GM23338 (cell line): ENCODE measurements at regions not wholly inside any gene's neighbourhood (a gene's known extent, or its start where the extent isn't known, plus 50 kb on each side); places are given as distances from the start of the nearest gene placed in this dataset.
A peak's percentile ranks its signal among the peaks of the same experiment; 100 is the strongest.

ENCODE experiments used
- ATAC-seq: fragments of 200-7000 bp; cut with Tn5 transposase; 3 replicates; pipeline ENCODE4 v1.9.1; 2020
- DNase-seq: peaks from one replicate; pipeline ENCODE4 v3.0.0-alpha.2; 2015; ENCODE audit warnings: low spot score
- H2AFZ ChIP-seq: fragments of 200-600 bp; sonication (generic); 2 replicates; pipeline ENCODE4 v1.8.0; 2016; ENCODE audit warnings: antibody characterized with exemption, mild to moderate bottlenecking, moderate library complexity
- H3F3A ChIP-seq: fragments of 200-600 bp; sonication (generic); replicated peaks from 2 replicates; pipeline ENCODE4 v1.8.0; 2017; ENCODE audit warnings: antibody characterized with exemption, mixed run types, low read depth
- H3K27ac ChIP-seq: fragments of 200-600 bp; sonication (generic); 2 replicates; pipeline ENCODE4 v1.6.1; 2016; ENCODE audit warnings: low read depth
- H3K27me3 ChIP-seq: fragments of 200-600 bp; sonication (generic); 2 replicates; pipeline ENCODE4 v1.8.0; 2016; ENCODE audit warnings: mild to moderate bottlenecking, mixed run types, moderate library complexity; ENCODE audit not compliant: insufficient read depth
- H3K36me3 ChIP-seq: fragments of 200-600 bp; sonication (generic); 2 replicates; pipeline ENCODE4 v1.8.0; 2016; ENCODE audit warnings: mild to moderate bottlenecking; ENCODE audit not compliant: insufficient read depth
- H3K4me1 ChIP-seq: fragments of 200-600 bp; sonication (generic); 2 replicates; pipeline ENCODE4 v1.8.0; 2016; ENCODE audit warnings: mild to moderate bottlenecking, moderate library complexity; ENCODE audit not compliant: insufficient read depth
- H3K4me2 ChIP-seq: fragments of 200-600 bp; sonication (generic); 2 replicates; pipeline ENCODE4 v1.7.1; 2017; ENCODE audit warnings: mixed run types
- H3K4me3 ChIP-seq: fragments of 200-600 bp; sonication (generic); 2 replicates; pipeline ENCODE4 v1.6.1; 2016; ENCODE audit warnings: mixed run types
- H3K79me2 ChIP-seq: fragments of 200-600 bp; sonication (generic); replicated peaks from 2 replicates; pipeline ENCODE4 v1.8.0; 2017; ENCODE audit warnings: mild to moderate bottlenecking; ENCODE audit not compliant: insufficient read depth
- H3K9me2 ChIP-seq: fragments of 200-600 bp; sonication (generic); 2 replicates; pipeline ENCODE4 v1.8.0; 2017; ENCODE audit not compliant: insufficient read depth
- H4K20me1 ChIP-seq: fragments of 200-600 bp; sonication (generic); replicated peaks from 2 replicates; pipeline ENCODE4 v1.8.0; 2017; ENCODE audit warnings: mild to moderate bottlenecking; ENCODE audit not compliant: insufficient read depth
- H3K27ac Mint-ChIP-seq: 2 replicates; pipeline ENCODE4 v1.8.0; 2020; ENCODE audit warnings: inconsistent platforms, mild to moderate bottlenecking, moderate library complexity, mixed read lengths
- H3K27me3 Mint-ChIP-seq: 3 replicates; pipeline ENCODE4 v1.8.0; 2022; ENCODE audit warnings: low read depth, mild to moderate bottlenecking, moderate library complexity, mixed read lengths, inconsistent platforms; ENCODE audit not compliant: insufficient read depth, poor library complexity
- H3K36me3 Mint-ChIP-seq: 3 replicates; pipeline ENCODE4 v1.8.0; 2021; ENCODE audit warnings: low read depth, mild to moderate bottlenecking, inconsistent platforms, moderate library complexity, mixed read lengths
- H3K4me1 Mint-ChIP-seq: 3 replicates; pipeline ENCODE4 v1.8.0; 2020; ENCODE audit warnings: mild to moderate bottlenecking, inconsistent platforms, mixed read lengths
- H3K4me3 Mint-ChIP-seq: 3 replicates; pipeline ENCODE4 v1.8.0; 2021; ENCODE audit warnings: moderate library complexity, mild to moderate bottlenecking, inconsistent platforms, mixed read lengths
- H3K9me3 Mint-ChIP-seq: 3 replicates; pipeline ENCODE4 v1.8.0; 2020; ENCODE audit warnings: moderate library complexity, mild to moderate bottlenecking, inconsistent platforms, mixed read lengths
- CREB1 ChIP-seq: fragments of 250-450 bp; sonication (Bioruptor Pico); IDR thresholded peaks from 2 replicates; pipeline ENCODE4 v1.5.0; 2020; ENCODE audit warnings: low read depth, mild to moderate bottlenecking, moderate library complexity
- EZH2 ChIP-seq: fragments of 200-600 bp; sonication (generic); IDR thresholded peaks from one replicate; pipeline ENCODE4 v1.8.0; 2017; ENCODE audit warnings: antibody characterized with exemption, mild to moderate bottlenecking, low read depth; ENCODE audit not compliant: unreplicated experiment
- EZH2phosphoT487 ChIP-seq: fragments of 200-600 bp; sonication (generic); IDR thresholded peaks from one replicate; pipeline ENCODE4 v1.8.1; 2018; ENCODE audit warnings: antibody characterized with exemption; ENCODE audit not compliant: unreplicated experiment
- JUNB ChIP-seq: IDR thresholded peaks from one replicate; pipeline ENCODE4 v1.6.1; 2016; ENCODE audit warnings: antibody characterized with exemption; ENCODE audit not compliant: unreplicated experiment
- NANOG ChIP-seq: IDR thresholded peaks from 2 replicates; pipeline ENCODE4 v1.6.1; 2016; ENCODE audit warnings: antibody characterized with exemption, borderline replicate concordance
- STAT1 ChIP-seq: IDR thresholded peaks from one replicate; pipeline ENCODE4 v1.6.1; 2016; ENCODE audit warnings: antibody characterized with exemption; ENCODE audit not compliant: unreplicated experiment
- ZNF114 ChIP-seq: fragments of 250-450 bp; sonication (Bioruptor Pico); IDR thresholded peaks from 2 replicates; pipeline ENCODE4 v1.5.0; 2020; ENCODE audit warnings: mild to moderate bottlenecking, moderate library complexity
- ZNF331 ChIP-seq: fragments of 250-450 bp; sonication (Bioruptor Pico); IDR thresholded peaks from 2 replicates; pipeline ENCODE4 v1.5.0; 2020; ENCODE audit warnings: low read depth, mild to moderate bottlenecking, moderate library complexity
- TF ChIP-seq, protein P1 (sequence below): fragments of 250-450 bp; sonication (Bioruptor Pico); IDR thresholded peaks from 2 replicates; pipeline ENCODE4 v1.5.0; 2020; ENCODE audit warnings: mild to moderate bottlenecking, moderate library complexity
- TF ChIP-seq, protein P2 (sequence below): IDR thresholded peaks from one replicate; pipeline ENCODE4 v1.6.1; 2018; ENCODE audit warnings: antibody characterized with exemption; ENCODE audit not compliant: unreplicated experiment
- TF ChIP-seq, protein P3 (sequence below): IDR thresholded peaks from 2 replicates; pipeline ENCODE4 v1.6.1; 2016; ENCODE audit warnings: antibody characterized with exemption

DNA sequence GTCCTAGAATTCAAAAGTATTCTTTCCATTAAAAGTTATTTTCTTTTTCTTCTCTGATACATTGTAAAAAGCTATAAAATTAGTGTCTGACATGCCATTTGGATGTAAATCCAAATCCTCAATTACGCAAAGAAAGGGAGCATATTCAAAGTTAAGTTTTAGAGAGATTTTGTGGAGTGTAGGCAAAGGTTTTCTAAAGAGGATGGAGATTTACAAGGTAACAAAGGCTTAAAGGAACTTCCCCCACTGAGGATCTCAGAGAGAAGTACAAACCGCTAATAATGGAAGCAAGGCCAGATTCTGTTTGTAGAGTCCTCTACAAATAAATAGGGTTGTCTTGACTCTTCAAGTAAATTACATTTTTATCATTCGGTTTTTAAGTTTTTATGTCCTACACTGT lies 91.0 kb upstream of the MAPK10 start:
- H3K9me2 ChIP-seq: no peaks in the 10 kb centered on the region
- no peak overlapping the region for H3K4me3 ChIP-seq
- H3K36me3 ChIP-seq: no peaks in the 10 kb centered on the region
- no peak overlapping the region for H2AFZ ChIP-seq
- H3K36me3 Mint-ChIP-seq: peaks cover 17% of the 10 kb centered on the region
- DNase-seq: peak; percentile 30
- H3K79me2 ChIP-seq: no peaks in the 10 kb centered on the region
- no peaks in the 10 kb centered on the region for H3K27me3 ChIP-seq
- TF ChIP-seq EZH2phosphoT487: no peak
- H3K27ac Mint-ChIP-seq: peak overlapping the region; percentile 63; the same call in 1 of the 2 replicates
- peaks cover 49% of the 10 kb centered on the region for H3K4me1 ChIP-seq
- H3K4me3 Mint-ChIP-seq: no peak overlapping the region; the same call in 2 of the 3 replicates
- ATAC-seq: peak; percentile 78
- H3F3A ChIP-seq: no peaks in the 10 kb centered on the region
- H3K27ac ChIP-seq: peak overlapping the region; percentile 11
- H4K20me1 ChIP-seq: no peaks in the 10 kb centered on the region
- H3K4me2 ChIP-seq: peak overlapping the region; percentile 55
- H3K27me3 Mint-ChIP-seq: peaks cover 8% of the 10 kb centered on the region
- H3K4me1 Mint-ChIP-seq: peaks cover 56% of the 10 kb centered on the region
- peaks cover 8% of the 10 kb centered on the region for H3K9me3 Mint-ChIP-seq

DNA sequence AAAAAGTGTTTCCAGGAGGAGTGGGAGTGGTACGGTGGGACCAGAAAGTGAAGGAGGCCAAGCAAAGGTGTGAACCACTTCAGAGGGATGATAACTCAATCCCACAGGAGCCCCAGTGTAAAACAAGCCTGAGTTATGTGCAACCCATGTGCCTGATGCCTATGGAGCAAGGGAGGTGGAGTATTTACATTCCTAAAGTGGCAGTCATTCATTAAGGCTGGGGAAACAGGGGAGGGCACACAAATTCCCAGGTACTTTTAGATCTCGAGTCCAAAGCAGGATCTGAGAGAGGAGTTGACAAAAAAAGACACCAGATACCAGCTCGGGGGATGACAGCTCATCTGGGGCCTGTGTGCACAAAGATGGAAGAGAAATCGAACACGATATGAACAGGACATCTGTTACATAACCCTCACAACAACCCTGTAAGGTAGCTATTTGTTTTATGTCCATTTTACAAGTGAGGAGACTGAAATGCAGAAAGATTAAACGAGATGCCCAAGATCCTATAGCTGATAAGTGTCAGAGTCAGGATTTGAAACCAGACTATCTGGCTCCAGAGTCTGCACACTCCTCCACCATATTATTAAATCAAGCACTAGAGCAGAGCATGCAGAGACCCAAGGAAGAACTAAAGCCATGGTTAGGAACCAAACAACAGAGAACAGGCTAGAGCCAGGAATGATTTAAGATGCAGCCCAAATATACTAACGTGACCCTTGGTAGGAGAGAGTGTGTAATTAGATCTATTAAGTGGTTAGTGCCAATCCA lies 91.9 kb upstream of the MAPK10 start:
- peaks cover 49% of the 10 kb centered on the region for H3K4me1 ChIP-seq
- H4K20me1 ChIP-seq: no peaks in the 10 kb centered on the region
- no peak overlapping the region for H3K4me3 ChIP-seq
- peaks cover 13% of the 10 kb centered on the region for H3K36me3 Mint-ChIP-seq
- H3K4me1 Mint-ChIP-seq: peaks cover 56% of the 10 kb centered on the region
- peaks cover 8% of the 10 kb centered on the region for H3K27me3 Mint-ChIP-seq
- DNase-seq (peak; percentile 45), ATAC-seq (peak; percentile 69)
- no peaks in the 10 kb centered on the region for H3K79me2 ChIP-seq
- H3K9me2 ChIP-seq: no peaks in the 10 kb centered on the region
- peak overlapping the region; percentile 11 for H3K27ac ChIP-seq
- H3K27ac Mint-ChIP-seq: peak overlapping the region; percentile 66
- peaks cover 8% of the 10 kb centered on the region for H3K9me3 Mint-ChIP-seq
- no peaks in the 10 kb centered on the region for H3K36me3 ChIP-seq
- H2AFZ ChIP-seq: peak overlapping the region; percentile 28; the same call in 1 of the 2 replicates
- H3F3A ChIP-seq: no peaks in the 10 kb centered on the region
- H3K4me2 ChIP-seq: peak overlapping the region; percentile 55
- peak overlapping the region; percentile 13; the same call in 1 of the 3 replicates for H3K4me3 Mint-ChIP-seq
- no peaks in the 10 kb centered on the region for H3K27me3 ChIP-seq
- TF ChIP-seq ZNF331 (no peak), CREB1 (no peak), NANOG (no peak), STAT1 (no peak), JUNB (no peak), EZH2 (no peak), ZNF114 (CRISPR knock-in tag) (no peak)
- TF ChIP-seq, protein P1, sequence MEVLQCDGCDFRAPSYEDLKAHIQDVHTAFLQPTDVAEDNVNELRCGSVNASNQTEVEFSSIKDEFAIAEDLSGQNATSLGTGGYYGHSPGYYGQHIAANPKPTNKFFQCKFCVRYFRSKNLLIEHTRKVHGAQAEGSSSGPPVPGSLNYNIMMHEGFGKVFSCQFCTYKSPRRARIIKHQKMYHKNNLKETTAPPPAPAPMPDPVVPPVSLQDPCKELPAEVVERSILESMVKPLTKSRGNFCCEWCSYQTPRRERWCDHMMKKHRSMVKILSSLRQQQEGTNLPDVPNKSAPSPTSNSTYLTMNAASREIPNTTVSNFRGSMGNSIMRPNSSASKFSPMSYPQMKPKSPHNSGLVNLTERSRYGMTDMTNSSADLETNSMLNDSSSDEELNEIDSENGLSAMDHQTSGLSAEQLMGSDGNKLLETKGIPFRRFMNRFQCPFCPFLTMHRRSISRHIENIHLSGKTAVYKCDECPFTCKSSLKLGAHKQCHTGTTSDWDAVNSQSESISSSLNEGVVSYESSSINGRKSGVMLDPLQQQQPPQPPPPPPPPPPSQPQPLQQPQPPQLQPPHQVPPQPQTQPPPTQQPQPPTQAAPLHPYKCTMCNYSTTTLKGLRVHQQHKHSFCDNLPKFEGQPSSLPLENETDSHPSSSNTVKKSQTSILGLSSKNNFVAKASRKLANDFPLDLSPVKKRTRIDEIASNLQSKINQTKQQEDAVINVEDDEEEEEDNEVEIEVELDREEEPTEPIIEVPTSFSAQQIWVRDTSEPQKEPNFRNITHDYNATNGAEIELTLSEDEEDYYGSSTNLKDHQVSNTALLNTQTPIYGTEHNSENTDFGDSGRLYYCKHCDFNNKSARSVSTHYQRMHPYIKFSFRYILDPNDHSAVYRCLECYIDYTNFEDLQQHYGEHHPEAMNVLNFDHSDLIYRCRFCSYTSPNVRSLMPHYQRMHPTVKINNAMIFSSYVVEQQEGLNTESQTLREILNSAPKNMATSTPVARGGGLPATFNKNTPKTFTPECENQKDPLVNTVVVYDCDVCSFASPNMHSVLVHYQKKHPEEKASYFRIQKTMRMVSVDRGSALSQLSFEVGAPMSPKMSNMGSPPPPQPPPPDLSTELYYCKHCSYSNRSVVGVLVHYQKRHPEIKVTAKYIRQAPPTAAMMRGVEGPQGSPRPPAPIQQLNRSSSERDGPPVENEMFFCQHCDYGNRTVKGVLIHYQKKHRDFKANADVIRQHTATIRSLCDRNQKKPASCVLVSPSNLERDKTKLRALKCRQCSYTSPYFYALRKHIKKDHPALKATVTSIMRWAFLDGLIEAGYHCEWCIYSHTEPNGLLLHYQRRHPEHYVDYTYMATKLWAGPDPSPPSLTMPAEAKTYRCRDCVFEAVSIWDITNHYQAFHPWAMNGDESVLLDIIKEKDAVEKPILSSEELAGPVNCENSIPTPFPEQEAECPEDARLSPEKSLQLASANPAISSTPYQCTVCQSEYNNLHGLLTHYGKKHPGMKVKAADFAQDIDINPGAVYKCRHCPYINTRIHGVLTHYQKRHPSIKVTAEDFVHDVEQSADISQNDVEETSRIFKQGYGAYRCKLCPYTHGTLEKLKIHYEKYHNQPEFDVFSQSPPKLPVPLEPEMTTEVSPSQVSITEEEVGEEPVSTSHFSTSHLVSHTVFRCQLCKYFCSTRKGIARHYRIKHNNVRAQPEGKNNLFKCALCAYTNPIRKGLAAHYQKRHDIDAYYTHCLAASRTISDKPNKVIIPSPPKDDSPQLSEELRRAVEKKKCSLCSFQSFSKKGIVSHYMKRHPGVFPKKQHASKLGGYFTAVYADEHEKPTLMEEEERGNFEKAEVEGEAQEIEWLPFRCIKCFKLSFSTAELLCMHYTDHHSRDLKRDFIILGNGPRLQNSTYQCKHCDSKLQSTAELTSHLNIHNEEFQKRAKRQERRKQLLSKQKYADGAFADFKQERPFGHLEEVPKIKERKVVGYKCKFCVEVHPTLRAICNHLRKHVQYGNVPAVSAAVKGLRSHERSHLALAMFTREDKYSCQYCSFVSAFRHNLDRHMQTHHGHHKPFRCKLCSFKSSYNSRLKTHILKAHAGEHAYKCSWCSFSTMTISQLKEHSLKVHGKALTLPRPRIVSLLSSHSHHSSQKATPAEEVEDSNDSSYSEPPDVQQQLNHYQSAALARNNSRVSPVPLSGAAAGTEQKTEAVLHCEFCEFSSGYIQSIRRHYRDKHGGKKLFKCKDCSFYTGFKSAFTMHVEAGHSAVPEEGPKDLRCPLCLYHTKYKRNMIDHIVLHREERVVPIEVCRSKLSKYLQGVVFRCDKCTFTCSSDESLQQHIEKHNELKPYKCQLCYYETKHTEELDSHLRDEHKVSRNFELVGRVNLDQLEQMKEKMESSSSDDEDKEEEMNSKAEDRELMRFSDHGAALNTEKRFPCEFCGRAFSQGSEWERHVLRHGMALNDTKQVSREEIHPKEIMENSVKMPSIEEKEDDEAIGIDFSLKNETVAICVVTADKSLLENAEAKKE (CRISPR knock-in tag): no peak
- TF ChIP-seq, protein P2, sequence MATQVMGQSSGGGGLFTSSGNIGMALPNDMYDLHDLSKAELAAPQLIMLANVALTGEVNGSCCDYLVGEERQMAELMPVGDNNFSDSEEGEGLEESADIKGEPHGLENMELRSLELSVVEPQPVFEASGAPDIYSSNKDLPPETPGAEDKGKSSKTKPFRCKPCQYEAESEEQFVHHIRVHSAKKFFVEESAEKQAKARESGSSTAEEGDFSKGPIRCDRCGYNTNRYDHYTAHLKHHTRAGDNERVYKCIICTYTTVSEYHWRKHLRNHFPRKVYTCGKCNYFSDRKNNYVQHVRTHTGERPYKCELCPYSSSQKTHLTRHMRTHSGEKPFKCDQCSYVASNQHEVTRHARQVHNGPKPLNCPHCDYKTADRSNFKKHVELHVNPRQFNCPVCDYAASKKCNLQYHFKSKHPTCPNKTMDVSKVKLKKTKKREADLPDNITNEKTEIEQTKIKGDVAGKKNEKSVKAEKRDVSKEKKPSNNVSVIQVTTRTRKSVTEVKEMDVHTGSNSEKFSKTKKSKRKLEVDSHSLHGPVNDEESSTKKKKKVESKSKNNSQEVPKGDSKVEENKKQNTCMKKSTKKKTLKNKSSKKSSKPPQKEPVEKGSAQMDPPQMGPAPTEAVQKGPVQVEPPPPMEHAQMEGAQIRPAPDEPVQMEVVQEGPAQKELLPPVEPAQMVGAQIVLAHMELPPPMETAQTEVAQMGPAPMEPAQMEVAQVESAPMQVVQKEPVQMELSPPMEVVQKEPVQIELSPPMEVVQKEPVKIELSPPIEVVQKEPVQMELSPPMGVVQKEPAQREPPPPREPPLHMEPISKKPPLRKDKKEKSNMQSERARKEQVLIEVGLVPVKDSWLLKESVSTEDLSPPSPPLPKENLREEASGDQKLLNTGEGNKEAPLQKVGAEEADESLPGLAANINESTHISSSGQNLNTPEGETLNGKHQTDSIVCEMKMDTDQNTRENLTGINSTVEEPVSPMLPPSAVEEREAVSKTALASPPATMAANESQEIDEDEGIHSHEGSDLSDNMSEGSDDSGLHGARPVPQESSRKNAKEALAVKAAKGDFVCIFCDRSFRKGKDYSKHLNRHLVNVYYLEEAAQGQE: no peak
- TF ChIP-seq, protein P3, sequence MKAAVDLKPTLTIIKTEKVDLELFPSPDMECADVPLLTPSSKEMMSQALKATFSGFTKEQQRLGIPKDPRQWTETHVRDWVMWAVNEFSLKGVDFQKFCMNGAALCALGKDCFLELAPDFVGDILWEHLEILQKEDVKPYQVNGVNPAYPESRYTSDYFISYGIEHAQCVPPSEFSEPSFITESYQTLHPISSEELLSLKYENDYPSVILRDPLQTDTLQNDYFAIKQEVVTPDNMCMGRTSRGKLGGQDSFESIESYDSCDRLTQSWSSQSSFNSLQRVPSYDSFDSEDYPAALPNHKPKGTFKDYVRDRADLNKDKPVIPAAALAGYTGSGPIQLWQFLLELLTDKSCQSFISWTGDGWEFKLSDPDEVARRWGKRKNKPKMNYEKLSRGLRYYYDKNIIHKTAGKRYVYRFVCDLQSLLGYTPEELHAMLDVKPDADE: no peak
